ENCODE measurements at regions not wholly inside any gene's neighbourhood (a gene's known extent, or its start where the extent isn't known, plus 50 kb on each side); places are given as distances from the start of the nearest gene placed in this dataset.
"Not testable (repeated sequence)": the region's sequence is repeated elsewhere in the genome, so short reads cannot be mapped to it uniquely, and the experiment has no call there.

DNA sequence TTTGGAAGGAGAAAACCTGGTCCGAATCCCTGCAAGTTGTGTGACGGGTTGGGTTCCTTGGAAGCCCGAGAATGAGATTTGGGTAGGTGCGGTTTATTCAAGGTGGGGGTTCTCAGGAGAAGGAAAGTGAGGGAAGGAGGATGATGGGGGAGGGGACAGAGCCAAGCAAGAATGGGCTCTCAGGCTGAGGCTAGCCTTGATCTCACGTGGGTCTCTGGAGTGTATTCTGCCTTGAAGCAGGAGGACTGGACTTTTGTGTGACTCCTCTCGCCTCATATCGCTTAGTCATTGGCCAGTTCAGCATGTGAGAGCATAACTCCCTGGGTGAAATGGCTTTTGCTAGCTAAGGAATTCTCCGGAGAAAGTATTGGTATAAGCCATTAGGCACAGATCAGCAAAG, 120.9 kb downstream of the NPIPA7 start:
- TF ChIP-seq POLR2A (IDR thresholded peaks at IDR 0.05), result not testable (repeated sequence)
- TF ChIP-seq, protein P1, sequence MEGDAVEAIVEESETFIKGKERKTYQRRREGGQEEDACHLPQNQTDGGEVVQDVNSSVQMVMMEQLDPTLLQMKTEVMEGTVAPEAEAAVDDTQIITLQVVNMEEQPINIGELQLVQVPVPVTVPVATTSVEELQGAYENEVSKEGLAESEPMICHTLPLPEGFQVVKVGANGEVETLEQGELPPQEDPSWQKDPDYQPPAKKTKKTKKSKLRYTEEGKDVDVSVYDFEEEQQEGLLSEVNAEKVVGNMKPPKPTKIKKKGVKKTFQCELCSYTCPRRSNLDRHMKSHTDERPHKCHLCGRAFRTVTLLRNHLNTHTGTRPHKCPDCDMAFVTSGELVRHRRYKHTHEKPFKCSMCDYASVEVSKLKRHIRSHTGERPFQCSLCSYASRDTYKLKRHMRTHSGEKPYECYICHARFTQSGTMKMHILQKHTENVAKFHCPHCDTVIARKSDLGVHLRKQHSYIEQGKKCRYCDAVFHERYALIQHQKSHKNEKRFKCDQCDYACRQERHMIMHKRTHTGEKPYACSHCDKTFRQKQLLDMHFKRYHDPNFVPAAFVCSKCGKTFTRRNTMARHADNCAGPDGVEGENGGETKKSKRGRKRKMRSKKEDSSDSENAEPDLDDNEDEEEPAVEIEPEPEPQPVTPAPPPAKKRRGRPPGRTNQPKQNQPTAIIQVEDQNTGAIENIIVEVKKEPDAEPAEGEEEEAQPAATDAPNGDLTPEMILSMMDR (IDR thresholded peaks at IDR 0.05), result not testable (repeated sequence)
